GM18507 (cell line): ENCODE measurements at regions not wholly inside any gene's neighbourhood (a gene's known extent, or its start where the extent isn't known, plus 50 kb on each side); places are given as distances from the start of the nearest gene placed in this dataset.
"Not testable (repeated sequence)": the region's sequence is repeated elsewhere in the genome, so short reads cannot be mapped to it uniquely, and the experiment has no call there.

Source experiments
- DNase-seq: peaks from one replicate; pipeline ENCODE4 v3.0.0; 2011; ENCODE audit warnings: low read depth; ENCODE audit not compliant: insufficient read length; ENCODE audit errors: extremely low spot score
- FAIRE-seq: peaks from 2 replicates; lab custom pipeline; 2011; peaks lifted over from hg19 to GRCh38; lab: Jason Lieb, UNC

DNA sequence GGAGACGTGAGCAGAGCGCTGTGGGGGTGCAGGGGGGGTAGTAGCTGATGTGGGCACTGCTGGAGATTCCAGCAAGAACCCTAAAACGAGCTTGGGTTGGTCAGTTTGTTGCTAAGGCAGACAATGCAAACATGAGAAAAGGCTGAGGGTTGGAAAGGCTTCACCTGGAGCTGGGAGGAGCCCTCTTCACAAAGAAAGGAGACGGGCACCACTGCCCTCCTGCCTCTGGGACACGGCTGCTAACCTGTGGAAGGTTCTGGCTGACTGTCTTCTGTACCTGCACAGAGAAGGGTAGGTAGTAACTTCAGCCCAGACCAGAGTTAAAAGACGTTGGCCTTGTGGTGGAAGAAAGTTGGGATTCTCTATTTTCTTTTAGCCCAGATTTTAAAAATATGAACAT lies 108.7 kb downstream of the SUCLA2 start:
- FAIRE-seq = no peak
- no peak for DNase-seq

DNA sequence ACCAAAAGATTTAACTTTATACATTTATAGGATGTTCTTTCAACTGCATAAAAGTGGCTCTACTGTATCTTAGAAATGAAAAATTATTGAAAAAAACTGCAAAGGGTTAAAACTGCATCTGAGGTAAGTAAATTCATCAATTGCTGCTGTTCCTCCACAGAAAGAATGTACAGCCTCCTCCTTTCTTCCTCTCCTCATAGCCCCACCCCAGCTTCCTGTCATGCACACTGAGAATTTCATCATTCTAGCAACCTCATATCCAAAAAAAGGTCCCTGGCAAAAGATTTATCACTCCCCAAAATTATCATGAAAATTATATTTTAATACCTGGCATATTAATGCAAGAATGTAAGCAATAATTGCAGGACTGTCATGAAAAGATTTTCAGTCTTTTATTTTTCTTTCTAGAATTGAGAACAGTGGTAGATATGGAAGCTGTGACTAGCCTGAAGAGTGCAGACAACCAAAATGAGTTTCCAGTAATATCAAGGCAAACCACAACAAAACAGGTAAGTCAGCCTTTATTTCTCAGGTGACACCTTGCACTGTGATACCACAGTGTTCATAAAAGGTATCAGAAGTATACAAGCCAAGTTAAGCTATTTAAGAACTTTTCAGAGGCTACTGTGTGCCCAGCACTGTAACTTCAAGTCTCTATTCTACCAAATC lies 110.8 kb downstream of the SUCLA2 start:
- DNase-seq (no peak), FAIRE-seq (no peak)

DNA sequence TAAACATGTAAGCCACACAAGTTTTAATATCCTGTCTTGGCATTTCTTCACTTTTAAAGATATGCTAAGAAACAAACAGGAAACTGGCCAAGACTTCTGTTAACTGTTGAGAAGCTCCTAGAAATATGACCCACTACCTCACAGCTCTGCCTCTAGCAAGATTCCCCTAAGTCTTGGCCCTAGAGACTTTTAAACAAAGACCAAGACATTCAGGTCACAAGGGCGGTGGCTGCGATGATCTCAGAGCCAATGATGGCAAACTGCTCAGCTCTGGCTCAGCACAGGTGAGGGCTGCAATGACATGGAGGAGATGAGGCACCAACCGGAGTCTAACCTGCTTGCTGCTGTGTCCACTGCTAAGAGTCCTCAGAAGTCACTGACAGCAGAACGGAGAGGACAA lies 114.8 kb downstream of the SUCLA2 start:
- FAIRE-seq (no peak), DNase-seq (no peak)

DNA sequence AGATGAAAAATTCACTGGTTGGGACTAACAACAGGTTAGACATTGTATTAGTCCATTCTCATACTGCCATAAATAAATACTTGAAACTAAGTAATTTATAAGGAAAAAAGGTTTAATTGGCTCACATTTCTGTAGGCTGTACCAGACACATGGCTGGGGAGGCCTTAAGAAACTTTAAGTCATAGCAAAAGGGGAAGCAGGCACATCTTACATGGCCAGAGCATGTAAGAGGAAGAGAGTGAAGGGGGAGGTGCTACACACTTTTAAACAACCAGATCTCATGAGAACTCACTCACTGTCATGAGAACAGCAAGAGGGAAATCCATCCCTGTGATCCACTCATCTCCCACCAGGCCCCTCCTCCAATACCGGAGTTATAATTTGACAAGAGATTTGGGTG lies 125.9 kb downstream of the SUCLA2 start:
- DNase-seq = no peak
- FAIRE-seq = no peak

DNA sequence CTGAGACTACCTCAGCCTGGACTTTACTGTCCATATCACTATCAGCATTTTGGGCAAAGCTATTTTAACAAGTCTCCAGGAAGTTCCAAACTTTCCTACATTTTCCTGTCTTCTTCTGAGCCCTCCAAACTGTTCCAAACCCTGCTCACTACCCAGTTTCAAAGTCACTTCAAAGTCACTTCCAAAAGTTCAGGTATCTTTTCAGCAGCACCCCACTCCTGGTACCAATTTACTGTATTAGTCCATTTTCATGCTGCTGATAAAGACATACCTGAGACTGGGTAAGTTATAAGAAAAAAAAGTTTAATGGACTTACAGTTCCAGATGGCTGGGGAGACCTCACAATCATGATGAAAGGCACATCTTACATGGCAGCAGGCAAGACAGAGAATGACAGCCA lies 127.1 kb downstream of the SUCLA2 start:
- FAIRE-seq, DNase-seq: not testable (repeated sequence)

DNA sequence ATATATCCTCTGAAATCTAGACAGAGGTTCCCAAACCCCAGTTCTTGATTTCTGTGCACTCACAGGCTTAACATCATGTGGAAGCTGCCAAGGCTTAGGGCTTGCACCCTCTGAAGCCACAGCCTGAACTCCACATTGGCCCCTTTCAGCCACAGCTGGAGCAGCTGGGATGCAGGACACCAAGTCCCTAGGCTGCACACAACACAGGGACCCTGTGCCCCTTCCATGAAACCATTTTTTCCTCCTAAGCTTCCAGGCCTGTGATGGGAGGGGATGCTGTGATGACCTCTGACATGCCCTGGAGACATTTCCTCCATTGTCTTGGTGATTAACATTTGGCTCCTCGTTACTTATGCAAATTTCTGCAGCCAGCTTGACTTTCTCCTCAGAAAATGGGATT lies 127.8 kb downstream of the SUCLA2 start:
- DNase-seq, FAIRE-seq: not testable (repeated sequence)

DNA sequence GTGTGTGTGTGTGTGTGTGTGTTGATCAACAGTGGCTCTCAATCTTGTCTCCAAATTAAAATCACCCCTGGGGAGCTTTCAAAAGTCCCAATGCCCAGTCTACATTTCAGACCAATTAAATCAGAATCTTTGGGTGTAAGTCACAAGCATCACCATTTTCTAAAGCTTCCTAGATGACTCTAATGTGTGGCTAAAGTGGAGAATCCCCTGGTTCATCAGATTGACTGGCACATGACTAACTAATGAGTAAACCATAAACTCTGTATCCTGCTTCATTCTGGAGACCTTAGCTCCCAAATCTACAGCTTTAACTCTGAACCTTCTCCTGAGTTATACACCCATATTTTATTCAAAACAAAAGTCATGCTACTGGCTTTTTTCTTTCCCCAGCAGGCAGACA lies 131.3 kb downstream of the SUCLA2 start:
- peak; percentile 41 for FAIRE-seq
- DNase-seq = no peak

DNA sequence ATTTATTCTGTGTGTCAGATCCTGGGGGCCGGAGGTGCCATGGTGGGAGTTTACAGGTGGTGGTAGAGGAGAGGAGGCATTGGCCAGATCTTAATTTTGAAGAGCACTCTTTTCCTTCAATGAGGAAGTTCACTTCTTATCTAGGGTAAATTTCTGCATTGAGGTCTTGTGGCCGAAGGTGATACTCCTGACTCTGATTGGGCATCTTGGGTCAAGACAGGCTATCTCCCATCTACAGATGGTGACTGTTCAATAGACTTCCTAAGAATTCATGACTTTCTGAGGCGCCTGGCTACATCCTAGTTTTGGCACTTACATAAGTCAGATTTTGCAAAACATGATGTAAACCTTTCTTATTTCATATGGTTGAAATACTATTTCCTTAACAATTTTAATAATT lies 135.2 kb downstream of the SUCLA2 start:
- DNase-seq (no peak), FAIRE-seq (no peak)

DNA sequence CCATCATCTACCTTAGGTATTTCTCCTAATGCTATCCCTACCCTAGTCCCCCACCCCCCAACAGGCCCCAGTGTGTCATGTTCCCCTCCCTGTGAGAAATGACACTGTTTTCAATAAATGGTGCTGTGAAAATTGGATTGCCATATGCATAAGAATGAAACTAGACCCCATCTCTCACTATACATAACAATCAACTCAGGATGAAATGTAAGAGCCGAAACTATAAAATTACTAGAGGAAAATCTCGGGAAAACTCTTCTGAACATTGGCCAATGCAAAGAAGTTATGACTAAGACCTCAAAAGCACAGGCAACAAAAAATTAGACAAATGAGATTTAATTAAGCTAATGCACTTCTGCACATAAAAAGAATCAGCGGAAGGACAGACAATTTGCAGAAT lies 138.2 kb downstream of the SUCLA2 start:
- FAIRE-seq (no peak), DNase-seq (no peak)

DNA sequence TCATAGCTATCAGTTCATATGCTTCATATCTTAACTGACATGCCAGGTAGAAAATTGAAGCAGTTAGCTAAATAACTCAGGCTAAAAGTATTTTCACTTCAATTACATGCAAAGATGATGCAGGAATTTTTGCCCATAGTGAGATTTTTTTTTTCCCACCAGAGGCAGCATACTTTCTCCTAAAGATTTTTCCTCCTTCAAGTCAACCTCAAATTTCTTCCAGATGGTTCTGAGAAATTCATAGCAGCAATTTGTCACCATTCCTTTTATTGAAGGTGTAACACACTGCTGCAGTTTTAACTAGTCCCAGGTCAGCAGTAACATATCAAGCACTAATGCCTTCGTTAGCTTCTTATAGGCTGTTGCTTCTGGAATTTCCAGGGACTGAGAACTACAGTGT lies 141.9 kb downstream of the SUCLA2 start:
- FAIRE-seq (no peak), DNase-seq (no peak)

DNA sequence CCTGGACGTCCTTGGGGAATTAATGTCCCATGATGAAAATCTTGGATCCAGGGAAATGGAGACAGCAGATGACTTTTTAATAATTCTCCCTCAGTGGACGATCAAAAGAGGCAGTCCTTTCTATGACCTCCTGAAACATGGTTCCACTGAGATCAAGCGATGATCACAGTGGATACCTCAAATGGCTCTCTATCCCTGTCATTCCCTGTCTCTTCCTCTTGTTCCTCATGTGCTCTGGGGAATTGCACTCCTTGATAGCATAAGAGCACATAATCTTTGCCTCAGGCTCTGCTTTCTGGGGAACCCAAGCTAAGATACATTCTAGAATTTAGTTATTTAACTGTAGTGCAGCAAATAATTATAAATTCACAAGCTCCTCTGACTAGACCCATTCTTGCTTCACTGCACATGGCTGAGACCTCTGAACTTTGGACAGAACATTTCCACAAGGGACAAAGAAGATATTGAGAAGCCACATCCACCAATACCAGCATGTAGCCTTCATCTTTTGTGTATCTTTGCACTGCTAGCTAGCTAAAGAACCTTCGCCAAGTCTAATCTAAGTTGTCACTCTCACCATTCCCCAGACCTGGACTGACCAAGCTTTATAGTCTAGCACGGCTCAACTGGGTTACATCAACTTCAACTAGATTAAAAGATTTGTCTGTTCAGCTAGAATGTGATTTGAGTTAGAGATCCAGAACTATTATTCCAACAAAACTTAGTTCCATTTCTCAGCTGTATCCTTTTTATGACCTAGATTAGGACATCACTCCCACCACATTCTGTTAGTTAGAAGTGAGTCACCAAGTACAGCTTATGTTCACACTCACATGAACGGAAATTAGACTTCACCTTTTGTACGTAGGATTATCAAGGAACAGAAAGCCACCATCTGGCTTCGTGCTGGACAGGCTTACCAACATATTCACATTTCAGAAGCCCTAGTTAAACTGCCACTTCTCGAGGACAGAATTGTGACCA lies 142.7 kb downstream of the SUCLA2 start:
- FAIRE-seq (no peak), DNase-seq (no peak)

DNA sequence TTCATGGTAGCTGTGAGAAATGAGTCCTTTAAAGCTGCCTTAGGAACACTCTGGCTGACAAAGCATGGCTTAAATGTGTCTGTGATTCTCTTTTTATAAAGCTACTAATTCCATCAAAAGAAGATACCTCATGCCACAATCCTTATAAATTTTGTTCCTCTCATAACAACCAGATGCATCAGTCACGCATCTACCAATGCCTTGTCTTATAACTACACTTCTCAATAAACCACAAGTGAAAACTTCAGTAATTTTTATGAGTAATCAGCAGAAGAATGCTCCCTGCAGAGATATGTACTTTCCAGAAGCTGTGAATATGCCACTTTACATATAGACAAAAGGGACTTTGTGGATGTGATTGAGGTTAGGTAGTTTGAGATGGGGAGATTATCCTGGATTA lies 147.8 kb downstream of the SUCLA2 start:
- no peak for DNase-seq
- FAIRE-seq = no peak

DNA sequence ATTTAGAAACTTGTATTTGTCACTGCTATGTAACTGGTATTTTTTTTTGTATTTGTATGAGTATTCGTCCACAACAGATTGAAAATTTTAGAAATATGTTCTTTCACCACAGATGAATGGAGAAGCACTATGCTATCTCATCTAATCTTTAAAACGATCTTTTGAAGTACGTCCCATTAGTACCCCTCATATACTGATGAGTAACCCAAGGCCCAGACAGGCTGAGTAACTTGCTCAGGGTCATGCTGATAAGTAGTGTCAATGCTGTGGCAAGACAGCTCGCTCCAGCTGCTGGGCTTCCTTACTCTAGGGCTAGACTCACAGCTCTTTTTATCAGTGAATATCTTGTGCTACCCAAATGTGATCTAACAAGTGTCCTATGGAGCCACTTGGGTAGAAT lies 154.2 kb downstream of the SUCLA2 start:
- DNase-seq (no peak), FAIRE-seq (no peak)

DNA sequence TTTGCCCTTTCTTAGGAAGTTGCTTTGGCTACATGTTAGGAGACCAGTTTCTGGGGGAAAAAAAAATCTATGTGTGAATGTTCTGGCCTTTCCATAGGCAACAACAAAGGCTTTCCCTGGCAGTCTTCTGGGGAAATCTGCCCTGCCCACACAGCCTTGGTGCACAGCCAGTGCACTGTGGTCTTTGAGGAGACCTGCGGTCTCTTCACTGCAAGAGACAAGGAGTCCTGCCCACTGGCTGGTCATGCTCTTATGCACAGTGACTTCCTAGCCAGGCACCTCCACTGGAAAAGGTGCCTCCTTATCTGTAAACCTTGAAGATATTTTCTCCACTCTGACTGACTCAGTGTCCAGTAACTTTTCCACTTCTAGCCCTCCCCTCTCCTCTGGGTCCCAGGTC lies 155.1 kb downstream of the SUCLA2 start:
- FAIRE-seq = no peak
- DNase-seq = no peak

DNA sequence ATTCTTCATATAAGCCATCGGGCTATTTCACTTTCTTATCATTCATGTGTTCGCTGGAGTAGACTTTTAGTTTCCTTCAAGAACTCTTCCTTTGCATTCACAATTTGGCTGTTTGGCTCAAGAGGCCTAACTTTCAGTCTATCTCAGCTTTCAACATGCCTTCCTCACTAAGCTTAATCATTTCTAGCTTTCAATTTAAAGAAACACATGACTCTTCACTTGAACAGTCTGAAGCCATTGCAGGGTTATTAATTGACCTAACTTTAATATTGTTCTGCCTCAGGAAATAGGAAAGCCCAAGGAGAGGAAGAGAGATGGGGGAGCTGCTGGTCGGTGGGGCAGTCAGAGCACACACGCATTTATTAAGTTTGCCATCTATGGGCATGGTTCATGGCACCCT lies 158.1 kb downstream of the SUCLA2 start:
- FAIRE-seq (peak; percentile 85), DNase-seq (no peak)

DNA sequence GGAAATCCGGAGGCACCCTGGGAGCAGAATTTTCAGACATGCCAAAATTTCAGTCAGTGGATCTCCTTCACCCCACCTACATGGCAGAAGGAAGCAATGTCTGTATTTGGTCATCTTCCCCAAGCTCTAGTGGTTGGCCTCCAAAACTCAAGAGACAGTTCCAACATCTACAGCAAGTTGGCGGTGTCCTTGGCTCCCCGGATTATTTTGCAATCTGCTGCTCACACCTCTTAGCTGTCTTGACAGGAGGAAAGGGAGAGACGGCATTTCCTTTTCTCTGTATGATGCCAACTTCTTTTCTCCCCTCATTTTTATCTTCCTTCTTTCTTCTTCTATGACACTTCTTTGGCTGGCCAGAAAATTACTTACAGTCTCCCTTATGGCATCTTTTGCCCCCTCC lies 159.9 kb downstream of the SUCLA2 start:
- DNase-seq = no peak
- no peak for FAIRE-seq

DNA sequence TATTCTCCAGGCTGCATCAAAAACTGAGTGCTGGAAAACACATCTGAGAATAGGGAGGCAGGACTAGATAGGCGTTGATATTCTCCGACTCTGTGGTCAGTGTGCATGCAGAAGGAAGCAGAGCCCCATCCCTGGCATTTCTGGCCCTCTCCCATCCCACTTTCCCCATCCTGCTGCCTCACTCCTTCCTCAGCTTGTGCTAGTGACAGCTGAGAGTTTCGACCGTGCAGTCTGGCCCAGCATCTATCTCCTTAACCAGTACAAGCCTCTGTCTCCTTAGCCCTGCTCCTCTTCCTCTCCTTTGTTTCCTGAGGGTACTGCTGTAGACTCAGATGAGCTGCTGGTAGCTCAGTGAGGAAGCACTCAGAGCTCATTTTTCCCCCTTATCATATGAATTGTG lies 163.2 kb downstream of the SUCLA2 start:
- FAIRE-seq (no peak), DNase-seq (no peak)

DNA sequence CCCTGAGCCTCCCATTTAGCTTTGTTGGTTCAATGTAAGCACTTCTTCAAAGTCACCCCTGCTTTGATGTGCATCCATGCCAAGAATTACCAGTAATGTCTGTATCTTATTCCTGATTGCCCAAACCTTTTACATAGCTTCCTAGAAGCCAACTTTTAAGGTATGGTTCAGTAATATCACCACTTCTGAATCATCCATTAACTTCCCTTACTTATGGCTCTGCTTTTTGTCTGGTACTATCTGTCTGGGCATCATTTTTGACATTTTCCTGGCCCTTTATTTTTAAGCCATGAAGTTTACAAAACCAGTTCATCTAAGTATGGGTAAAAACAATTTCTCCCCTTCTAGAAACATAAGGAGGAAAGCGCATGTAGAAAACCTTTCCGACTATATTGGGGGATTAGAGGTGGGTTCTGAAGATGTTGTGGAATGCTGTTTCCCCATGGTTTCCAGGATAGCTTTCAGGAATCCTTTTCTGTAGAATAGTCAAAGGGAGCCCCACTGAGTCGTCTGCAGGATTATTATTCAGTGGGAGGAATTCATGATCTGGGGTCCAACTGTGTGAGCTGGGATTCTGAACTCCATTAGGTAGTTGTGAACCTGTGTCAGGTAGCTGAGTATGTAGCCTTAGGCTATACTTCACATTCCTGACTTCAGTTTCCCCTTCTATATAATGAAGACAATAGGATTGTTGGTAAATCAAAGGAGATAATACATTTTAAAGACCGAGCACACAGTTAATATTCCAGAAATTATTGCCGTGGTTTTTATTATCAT lies 163.8 kb downstream of the SUCLA2 start:
- FAIRE-seq (no peak), DNase-seq (no peak)

DNA sequence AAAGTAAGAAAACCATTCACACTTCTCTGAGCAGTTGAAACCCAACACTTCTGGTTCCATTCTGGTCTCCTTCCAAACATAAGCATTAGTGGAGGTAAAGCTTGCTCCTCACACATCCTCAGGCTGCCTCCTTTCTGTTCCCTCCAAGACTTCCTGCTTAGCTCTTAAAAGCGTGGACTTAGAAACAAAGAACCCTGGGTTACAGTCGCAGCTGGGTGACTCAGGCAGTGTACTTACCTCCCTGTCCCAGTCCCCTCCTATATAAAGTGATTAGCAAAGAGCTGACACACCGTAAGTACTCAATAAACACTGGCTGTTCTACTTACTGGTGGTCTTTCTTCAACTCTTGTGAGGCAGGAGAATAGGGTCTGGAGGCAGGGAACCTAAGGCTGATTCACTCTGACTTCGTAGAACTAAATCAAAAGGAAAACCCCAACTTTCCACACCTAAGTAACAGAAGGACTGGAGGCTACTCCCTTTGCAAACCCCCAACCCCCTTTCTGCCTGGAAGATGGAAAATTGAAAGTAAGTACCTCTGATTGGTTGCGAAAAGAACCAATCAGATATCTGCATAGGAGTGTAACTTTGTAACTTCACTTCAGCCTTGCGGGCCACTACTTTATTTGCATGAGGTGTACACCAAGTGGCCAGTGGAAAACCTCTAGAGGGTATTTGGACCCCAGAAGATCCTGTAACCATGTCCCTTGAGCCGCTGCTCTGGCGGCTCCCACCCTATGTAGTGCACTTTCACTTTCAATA lies 165.4 kb downstream of the SUCLA2 start:
- FAIRE-seq (no peak), DNase-seq (no peak)
